ENCODE measurements at regions not wholly inside any gene's neighbourhood (a gene's known extent, or its start where the extent isn't known, plus 50 kb on each side); places are given as distances from the start of the nearest gene placed in this dataset.
A peak's percentile ranks its signal among the peaks of the same experiment; 100 is the strongest.

DNA sequence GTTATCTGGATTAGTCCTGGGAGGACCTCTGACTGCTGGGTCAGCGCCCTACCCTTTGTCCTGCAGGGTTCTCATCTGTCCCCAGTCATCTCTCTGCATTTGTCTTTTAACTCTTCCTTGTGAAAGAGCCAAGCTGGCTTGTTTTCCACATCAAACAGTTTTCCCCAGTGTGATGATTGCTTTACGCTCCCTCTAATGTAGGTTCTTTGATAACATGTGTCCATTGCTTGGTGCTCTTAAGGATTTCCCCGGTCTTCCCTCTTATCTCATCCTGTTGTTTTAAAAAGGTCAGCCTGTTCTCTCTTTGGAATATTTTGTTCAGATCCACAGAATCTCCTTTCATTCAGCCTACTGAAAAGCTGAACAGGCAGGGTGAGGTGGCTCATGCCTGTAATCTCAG lies 792.1 kb upstream of the RAB6C start:
- no peak overlapping the region for H3K4me3 ChIP-seq (ENCODE audit: control insufficient read depth in 1 of 7, extremely low read depth in 1 of 7, insufficient read depth in 4 of 7, low read depth in 2 of 7, low read length in 6 of 7)
- no peaks in the 10 kb centered on the region for H3K9me3 ChIP-seq (ENCODE audit: control extremely low read depth in 1 of 5, control insufficient read depth in 4 of 5, insufficient read depth in 2 of 5, low read depth in 1 of 5, low read length in 4 of 5)
- 94% methylated on average over 2 of the region's 3 CpGs for WGBS (ENCODE audit: insufficient coverage)
- peaks cover 0 to 2% (median 0%) of the 10 kb centered on the region in 5 experiments for H3K27me3 ChIP-seq (replicated peaks in 2 of 5; ENCODE audit: control insufficient read depth in 4 of 5, insufficient read depth in 5 of 5, low read length in 4 of 5)
- ChIA-PET CTCF (no interaction called here), POLR2A (no interaction called here)
- H3K4me1 ChIP-seq (ENCODE audit: control extremely low read depth in 1 of 4, control insufficient read depth in 4 of 4, insufficient read depth in 4 of 4, low read length in 3 of 4) = no peaks in the 10 kb centered on the region
- DNase-seq = no peak
- H3K27ac ChIP-seq (ENCODE audit: insufficient read depth in 1 of 2, low read depth in 1 of 2, low read length in 2 of 2, poor library complexity in 1 of 2, severe bottlenecking in 2 of 2) = no peak overlapping the region
- H3K36me3 ChIP-seq (ENCODE audit: control insufficient read depth in 4 of 4, insufficient read depth in 4 of 4, low read length in 3 of 4) = no peaks in the 10 kb centered on the region

GRCh38 chr2:129188451-129188850 lies 791.0 kb upstream of the RAB6C start:
- 98% methylated on average over 5 of the region's 9 CpGs for WGBS (ENCODE audit: insufficient coverage)
- DNase-seq = no peak
- Histone ChIP-seq H3K36me3 (ENCODE audit: control insufficient read depth in 4 of 4, insufficient read depth in 4 of 4, low read length in 3 of 4) (no peaks in the 10 kb centered on the region), H3K9me3 (ENCODE audit: control extremely low read depth in 1 of 5, control insufficient read depth in 4 of 5, insufficient read depth in 2 of 5, low read depth in 1 of 5, low read length in 4 of 5) (no peaks in the 10 kb centered on the region), H3K4me1 (ENCODE audit: control extremely low read depth in 1 of 4, control insufficient read depth in 4 of 4, insufficient read depth in 4 of 4, low read length in 3 of 4) (no peaks in the 10 kb centered on the region), H3K27ac (ENCODE audit: insufficient read depth in 1 of 2, low read depth in 1 of 2, low read length in 2 of 2, poor library complexity in 1 of 2, severe bottlenecking in 2 of 2) (no peak overlapping the region), H3K27me3 (replicated peaks in 2 of 5; ENCODE audit: control insufficient read depth in 4 of 5, insufficient read depth in 5 of 5, low read length in 4 of 5) (peaks cover 0 to 4% (median 0%) of the 10 kb centered on the region in 5 experiments), H3K4me3 (ENCODE audit: control insufficient read depth in 1 of 7, extremely low read depth in 1 of 7, insufficient read depth in 4 of 7, low read depth in 2 of 7, low read length in 6 of 7) (no peak overlapping the region)
- POLR2A ChIA-PET = no interaction called here
- CTCF ChIA-PET = no interaction called here

DNA sequence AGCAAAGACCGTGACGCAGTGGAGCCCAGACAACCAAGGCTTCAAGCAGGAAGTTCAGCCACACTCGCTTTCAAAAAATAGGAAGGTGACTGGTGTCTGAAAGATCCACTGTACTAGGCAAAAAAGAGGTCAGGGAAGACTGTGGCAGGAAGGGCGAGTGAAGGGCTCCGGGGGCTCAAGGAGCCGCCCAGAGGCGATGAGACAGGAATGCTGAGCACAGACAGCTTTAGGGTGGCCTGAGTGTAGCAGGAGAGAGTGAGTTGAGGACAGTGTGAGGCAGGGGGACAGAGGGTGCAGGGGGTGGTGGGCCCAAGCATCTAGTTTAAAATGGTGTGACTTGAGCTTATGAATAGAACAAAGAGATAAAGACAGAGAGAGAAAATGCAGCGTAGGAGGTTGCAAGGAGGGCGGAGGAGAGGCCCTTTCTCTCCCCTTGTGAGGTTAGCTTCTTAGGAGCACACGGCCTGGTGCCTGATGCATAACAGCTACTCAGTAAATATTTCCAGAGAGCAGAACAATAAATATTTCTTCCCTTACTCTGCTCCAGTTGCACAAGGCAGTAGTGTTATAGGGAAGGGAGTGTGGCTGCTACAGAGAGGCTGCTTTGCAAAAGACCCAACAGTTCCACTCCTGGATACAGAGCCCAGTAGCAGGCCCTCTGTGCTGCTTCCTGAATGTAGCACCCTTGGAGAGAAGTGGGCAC lies 789.7 kb upstream of the RAB6C start:
- DNase-seq = no peak
- peaks cover 0 to 4% (median 0%) of the 10 kb centered on the region in 5 experiments for H3K27me3 ChIP-seq (replicated peaks in 2 of 5; ENCODE audit: control insufficient read depth in 4 of 5, insufficient read depth in 5 of 5, low read length in 4 of 5)
- POLR2A ChIA-PET = no interaction called here
- H3K36me3 ChIP-seq (ENCODE audit: control insufficient read depth in 4 of 4, insufficient read depth in 4 of 4, low read length in 3 of 4) = no peaks in the 10 kb centered on the region
- H3K27ac ChIP-seq (ENCODE audit: insufficient read depth in 1 of 2, low read depth in 1 of 2, low read length in 2 of 2, poor library complexity in 1 of 2, severe bottlenecking in 2 of 2) = no peak overlapping the region
- no peak overlapping the region for H3K4me3 ChIP-seq (ENCODE audit: control insufficient read depth in 1 of 7, extremely low read depth in 1 of 7, insufficient read depth in 4 of 7, low read depth in 2 of 7, low read length in 6 of 7)
- no peaks in the 10 kb centered on the region for H3K9me3 ChIP-seq (ENCODE audit: control extremely low read depth in 1 of 5, control insufficient read depth in 4 of 5, insufficient read depth in 2 of 5, low read depth in 1 of 5, low read length in 4 of 5)
- no peaks in the 10 kb centered on the region for H3K4me1 ChIP-seq (ENCODE audit: control extremely low read depth in 1 of 4, control insufficient read depth in 4 of 4, insufficient read depth in 4 of 4, low read length in 3 of 4)
- 90% methylated on average over 7 of the region's 10 CpGs for WGBS (ENCODE audit: insufficient coverage)
- CTCF ChIA-PET = no interaction called here

DNA sequence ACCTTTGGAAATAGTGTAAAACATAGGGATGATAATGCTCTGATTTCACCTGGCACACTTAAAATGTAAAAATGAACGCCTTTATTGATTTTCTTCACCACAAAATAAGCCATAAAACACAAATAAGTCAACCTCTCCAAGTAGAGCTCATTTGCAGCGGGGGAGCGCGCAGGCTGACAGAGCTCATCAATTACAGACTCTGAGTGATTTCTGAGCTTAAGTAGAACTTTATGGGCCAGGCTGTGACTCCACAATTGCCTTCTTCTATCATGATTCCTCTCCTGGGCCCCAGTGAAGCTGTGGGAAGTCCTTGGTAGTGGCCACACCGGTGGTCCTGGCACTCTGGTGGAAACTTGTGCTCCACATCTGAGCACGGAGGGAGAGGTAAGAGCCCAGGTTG lies 789.0 kb upstream of the RAB6C start:
- CTCF ChIA-PET = no interaction called here
- Histone ChIP-seq H3K9me3 (ENCODE audit: control extremely low read depth in 1 of 5, control insufficient read depth in 4 of 5, insufficient read depth in 2 of 5, low read depth in 1 of 5, low read length in 4 of 5) (no peaks in the 10 kb centered on the region), H3K27ac (ENCODE audit: insufficient read depth in 1 of 2, low read depth in 1 of 2, low read length in 2 of 2, poor library complexity in 1 of 2, severe bottlenecking in 2 of 2) (no peak overlapping the region), H3K4me1 (ENCODE audit: control extremely low read depth in 1 of 4, control insufficient read depth in 4 of 4, insufficient read depth in 4 of 4, low read length in 3 of 4) (no peaks in the 10 kb centered on the region), H3K36me3 (ENCODE audit: control insufficient read depth in 4 of 4, insufficient read depth in 4 of 4, low read length in 3 of 4) (no peaks in the 10 kb centered on the region), H3K4me3 (ENCODE audit: control insufficient read depth in 1 of 7, extremely low read depth in 1 of 7, insufficient read depth in 4 of 7, low read depth in 2 of 7, low read length in 6 of 7) (no peak overlapping the region), H3K27me3 (replicated peaks in 2 of 5; ENCODE audit: control insufficient read depth in 4 of 5, insufficient read depth in 5 of 5, low read length in 4 of 5) (peaks cover 0 to 4% (median 0%) of the 10 kb centered on the region in 5 experiments)
- POLR2A ChIA-PET = no interaction called here
- no peak for DNase-seq
- 90% methylated on average over 6 of the region's 6 CpGs for whole genome bisulfite sequencing (ENCODE audit: insufficient coverage)

DNA sequence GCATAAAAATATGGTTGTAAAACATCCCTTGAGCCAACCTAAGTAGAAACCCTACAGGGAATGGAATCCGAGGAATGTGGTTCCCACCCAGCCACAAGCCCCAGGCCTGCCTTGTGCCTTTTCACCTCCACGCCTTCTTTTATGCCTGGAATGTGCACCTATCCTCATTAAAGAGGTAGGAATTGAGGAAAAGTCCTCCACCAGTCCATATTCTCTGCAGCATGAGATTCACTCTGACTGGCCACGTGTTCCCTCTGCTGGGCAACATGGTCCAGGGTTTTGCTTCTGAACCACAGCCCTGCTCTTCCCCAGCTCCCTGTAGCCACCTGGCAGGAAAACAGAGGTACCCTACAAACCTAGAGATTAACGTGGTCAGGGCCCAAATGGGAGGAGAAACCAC lies 787.9 kb upstream of the RAB6C start:
- ChIA-PET POLR2A (no interaction called here), CTCF (no interaction called here)
- DNase-seq = no peak
- H3K4me3 ChIP-seq (ENCODE audit: control insufficient read depth in 1 of 7, extremely low read depth in 1 of 7, insufficient read depth in 4 of 7, low read depth in 2 of 7, low read length in 6 of 7) = no peak overlapping the region
- no peaks in the 10 kb centered on the region for H3K4me1 ChIP-seq (ENCODE audit: control extremely low read depth in 1 of 4, control insufficient read depth in 4 of 4, insufficient read depth in 4 of 4, low read length in 3 of 4)
- no peaks in the 10 kb centered on the region for H3K9me3 ChIP-seq (ENCODE audit: control extremely low read depth in 1 of 5, control insufficient read depth in 4 of 5, insufficient read depth in 2 of 5, low read depth in 1 of 5, low read length in 4 of 5)
- 92% methylated on average over 2 of the region's 4 CpGs for WGBS (ENCODE audit: insufficient coverage)
- H3K27ac ChIP-seq (ENCODE audit: insufficient read depth in 1 of 2, low read depth in 1 of 2, low read length in 2 of 2, poor library complexity in 1 of 2, severe bottlenecking in 2 of 2) = no peak overlapping the region
- H3K27me3 ChIP-seq (replicated peaks in 2 of 5; ENCODE audit: control insufficient read depth in 4 of 5, insufficient read depth in 5 of 5, low read length in 4 of 5) = peaks cover 0 to 2% (median 0%) of the 10 kb centered on the region in 5 experiments
- H3K36me3 ChIP-seq (ENCODE audit: control insufficient read depth in 4 of 4, insufficient read depth in 4 of 4, low read length in 3 of 4) = no peaks in the 10 kb centered on the region

- no peaks in the 10 kb centered on the region for H3K4me1 ChIP-seq (ENCODE audit: control extremely low read depth in 1 of 4, control insufficient read depth in 4 of 4, insufficient read depth in 4 of 4, low read length in 3 of 4)
- CTCF ChIA-PET = no interaction called here
- no peak overlapping the region for H3K27ac ChIP-seq (ENCODE audit: insufficient read depth in 1 of 2, low read depth in 1 of 2, low read length in 2 of 2, poor library complexity in 1 of 2, severe bottlenecking in 2 of 2)
- H3K36me3 ChIP-seq (ENCODE audit: control insufficient read depth in 4 of 4, insufficient read depth in 4 of 4, low read length in 3 of 4) = no peaks in the 10 kb centered on the region
- H3K4me3 ChIP-seq (ENCODE audit: control insufficient read depth in 1 of 7, extremely low read depth in 1 of 7, insufficient read depth in 4 of 7, low read depth in 2 of 7, low read length in 6 of 7) = no peak overlapping the region
- POLR2A ChIA-PET = no interaction called here
- peak in 2 of 3 donors; percentile 1 to 3 for DNase-seq
- H3K9me3 ChIP-seq (ENCODE audit: control extremely low read depth in 1 of 5, control insufficient read depth in 4 of 5, insufficient read depth in 2 of 5, low read depth in 1 of 5, low read length in 4 of 5) = no peaks in the 10 kb centered on the region
- H3K27me3 ChIP-seq (replicated peaks in 2 of 5; ENCODE audit: control insufficient read depth in 4 of 5, insufficient read depth in 5 of 5, low read length in 4 of 5) = peaks cover 0 to 2% (median 0%) of the 10 kb centered on the region in 5 experiments
- WGBS (ENCODE audit: insufficient coverage) = 90% methylated on average over 5 of the region's 5 CpGs
Observed at GRCh38 chr2:129192117-129192516, 787.3 kb upstream of the RAB6C start.

- no peaks in the 10 kb centered on the region for H3K36me3 ChIP-seq (ENCODE audit: control insufficient read depth in 4 of 4, insufficient read depth in 4 of 4, low read length in 3 of 4)
Observed at GRCh38 chr2:129192841-129193253, 786.6 kb upstream of the RAB6C start.

More at GRCh38 chr2:129192841-129193253, 786.6 kb upstream of the RAB6C start:
- CTCF ChIA-PET = no interaction called here
- H3K27me3 ChIP-seq (replicated peaks in 2 of 5; ENCODE audit: control insufficient read depth in 4 of 5, insufficient read depth in 5 of 5, low read length in 4 of 5) = peaks cover 0 to 2% (median 0%) of the 10 kb centered on the region in 5 experiments
- POLR2A ChIA-PET = no interaction called here
- no peak for DNase-seq
- no peak overlapping the region for H3K27ac ChIP-seq (ENCODE audit: insufficient read depth in 1 of 2, low read depth in 1 of 2, low read length in 2 of 2, poor library complexity in 1 of 2, severe bottlenecking in 2 of 2)
- 95% methylated on average over 8 of the region's 8 CpGs for WGBS (ENCODE audit: insufficient coverage)
- H3K4me3 ChIP-seq (ENCODE audit: control insufficient read depth in 1 of 7, extremely low read depth in 1 of 7, insufficient read depth in 4 of 7, low read depth in 2 of 7, low read length in 6 of 7) = no peak overlapping the region
- no peaks in the 10 kb centered on the region for H3K9me3 ChIP-seq (ENCODE audit: control extremely low read depth in 1 of 5, control insufficient read depth in 4 of 5, insufficient read depth in 2 of 5, low read depth in 1 of 5, low read length in 4 of 5)
- H3K4me1 ChIP-seq (ENCODE audit: control extremely low read depth in 1 of 4, control insufficient read depth in 4 of 4, insufficient read depth in 4 of 4, low read length in 3 of 4) = no peaks in the 10 kb centered on the region
